ENCODE measurements at regions not wholly inside any gene's neighbourhood (a gene's known extent, or its start where the extent isn't known, plus 50 kb on each side); places are given as distances from the start of the nearest gene placed in this dataset.

DNA sequence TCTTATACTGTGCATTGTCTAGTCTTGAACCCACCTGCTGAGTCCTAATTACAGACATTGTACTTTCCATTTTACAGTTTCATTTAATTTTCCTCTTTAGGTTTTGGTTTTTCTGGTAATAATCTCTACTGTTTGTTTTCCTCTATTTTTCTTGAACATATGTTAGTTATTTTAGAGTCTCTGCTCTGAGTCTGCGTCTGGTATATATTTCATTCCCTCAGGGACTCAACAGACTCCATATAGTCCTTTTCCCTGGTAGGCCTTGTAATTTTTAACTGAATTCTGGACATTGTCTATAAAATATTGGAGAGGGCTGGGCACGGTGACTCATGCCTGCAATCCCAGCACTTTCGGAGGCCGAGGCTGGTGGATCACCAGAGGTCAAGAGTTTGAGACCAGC, 121.8 kb upstream of the STOX2 start:
- Histone ChIP-seq H3K79me2 (ENCODE audit: insufficient read depth, low read length) (no peaks in the 10 kb centered on the region), H3K9me3 (ENCODE audit: insufficient read depth, low read depth, low read length) (no peaks in the 10 kb centered on the region), H3F3A (ENCODE audit: low read depth) (no peaks in the 10 kb centered on the region), H3K9ac (ENCODE audit: low read depth, low read length, poor library complexity, severe bottlenecking) (no peak overlapping the region), H3K4me1 (ENCODE audit: insufficient read depth, low read length, poor library complexity, severe bottlenecking) (no peaks in the 10 kb centered on the region), H3K36me3 (ENCODE audit: insufficient read depth, low read length) (no peaks in the 10 kb centered on the region), H3K9me2 (replicated peaks; ENCODE audit: low read depth, low read length) (no peaks in the 10 kb centered on the region), H4K20me1 (ENCODE audit: insufficient read depth, low read length, poor library complexity, severe bottlenecking) (no peaks in the 10 kb centered on the region), H3K27me3 (ENCODE audit: insufficient read depth, low read length, poor library complexity, severe bottlenecking) (no peaks in the 10 kb centered on the region), H3K4me2 (ENCODE audit: low read depth, low read length, poor library complexity, severe bottlenecking) (no peak overlapping the region), H3K4me3 (ENCODE audit: low read length, poor library complexity, severe bottlenecking) (no peak overlapping the region), H2AFZ (ENCODE audit: low read length) (no peak overlapping the region)
- TF ChIP-seq EZH2phosphoT487 (IDR thresholded peaks at IDR 0.05; ENCODE audit: borderline replicate concordance) = no peak
- TF ChIP-seq CTCF (conservative IDR thresholded peaks at IDR 0.05; ENCODE audit: low read length) = no peak

DNA sequence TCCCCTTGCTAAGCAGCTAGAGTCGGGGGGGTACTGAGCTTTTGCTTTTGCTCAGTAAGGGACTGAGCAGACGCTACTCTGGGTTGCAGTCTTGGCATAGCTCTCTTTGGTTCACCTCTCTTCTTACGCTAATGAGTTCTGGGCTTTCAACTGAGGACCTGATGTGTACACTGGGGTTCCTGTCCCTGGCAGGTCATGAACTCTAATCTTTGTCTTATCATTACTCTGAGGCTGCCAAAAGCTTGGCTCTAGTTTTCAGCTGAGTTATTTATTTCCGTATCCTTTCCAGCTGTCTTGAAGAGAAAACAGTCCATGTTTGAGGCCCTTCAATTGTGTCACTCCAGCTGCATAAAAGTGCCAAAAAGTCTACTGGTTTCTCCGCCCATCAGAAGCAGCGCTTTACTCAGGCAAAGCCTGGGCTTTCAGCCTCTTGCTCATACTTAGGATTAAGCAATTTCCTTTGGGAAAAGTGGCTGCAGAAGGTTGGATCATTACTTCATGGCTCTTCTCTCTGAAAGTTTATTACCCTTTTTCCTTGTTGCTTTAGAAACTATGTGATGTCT, 121.0 kb upstream of the STOX2 start:
- no peak overlapping the region for H3K4me3 ChIP-seq (ENCODE audit: low read length, poor library complexity, severe bottlenecking)
- no peaks in the 10 kb centered on the region for H3K4me1 ChIP-seq (ENCODE audit: insufficient read depth, low read length, poor library complexity, severe bottlenecking)
- H3K27me3 ChIP-seq (ENCODE audit: insufficient read depth, low read length, poor library complexity, severe bottlenecking) = no peaks in the 10 kb centered on the region
- no peaks in the 10 kb centered on the region for H3F3A ChIP-seq (ENCODE audit: low read depth)
- no peaks in the 10 kb centered on the region for H4K20me1 ChIP-seq (ENCODE audit: insufficient read depth, low read length, poor library complexity, severe bottlenecking)
- TF ChIP-seq CTCF (conservative IDR thresholded peaks at IDR 0.05; ENCODE audit: low read length) = no peak
- TF ChIP-seq EZH2phosphoT487 (IDR thresholded peaks at IDR 0.05; ENCODE audit: borderline replicate concordance) = no peak
- H3K4me2 ChIP-seq (ENCODE audit: low read depth, low read length, poor library complexity, severe bottlenecking) = no peak overlapping the region
- no peaks in the 10 kb centered on the region for H3K36me3 ChIP-seq (ENCODE audit: insufficient read depth, low read length)
- no peak overlapping the region for H3K9ac ChIP-seq (ENCODE audit: low read depth, low read length, poor library complexity, severe bottlenecking)
- no peak overlapping the region for H2AFZ ChIP-seq (ENCODE audit: low read length)
- H3K9me2 ChIP-seq (replicated peaks; ENCODE audit: low read depth, low read length) = no peaks in the 10 kb centered on the region
- H3K79me2 ChIP-seq (ENCODE audit: insufficient read depth, low read length) = no peaks in the 10 kb centered on the region
- no peaks in the 10 kb centered on the region for H3K9me3 ChIP-seq (ENCODE audit: insufficient read depth, low read depth, low read length)

DNA sequence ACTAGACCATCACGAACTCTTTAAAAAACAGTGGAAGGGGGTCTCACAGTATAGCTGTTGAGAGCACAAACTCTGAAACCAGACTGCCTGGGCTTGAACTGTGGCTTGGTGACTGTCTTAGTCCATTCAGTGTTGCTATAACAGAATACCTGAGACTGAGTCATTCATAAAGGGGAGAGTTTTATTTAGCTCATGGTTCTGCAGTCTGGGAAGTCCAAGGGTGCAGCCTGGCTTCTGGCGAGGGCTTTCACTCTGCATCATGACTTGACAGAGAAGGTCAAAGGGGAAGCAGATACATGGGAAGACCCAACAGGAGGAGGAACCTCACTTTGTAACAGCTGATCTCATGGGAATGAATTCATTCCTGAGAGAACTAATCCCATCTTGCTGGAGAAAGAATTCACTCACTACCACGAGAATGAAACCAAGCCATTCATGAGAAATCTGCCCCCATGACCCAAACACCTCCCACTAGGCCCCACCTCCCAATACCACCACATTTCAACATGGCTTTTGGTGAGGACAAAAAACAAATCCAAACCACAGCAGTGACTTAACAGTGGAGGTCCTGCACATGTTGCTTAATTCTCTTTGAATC, 116.7 kb upstream of the STOX2 start:
- no peaks in the 10 kb centered on the region for H3K4me1 ChIP-seq (ENCODE audit: insufficient read depth, low read length, poor library complexity, severe bottlenecking)
- no peaks in the 10 kb centered on the region for H3F3A ChIP-seq (ENCODE audit: low read depth)
- no peak overlapping the region for H3K4me3 ChIP-seq (ENCODE audit: low read length, poor library complexity, severe bottlenecking)
- H3K9me3 ChIP-seq (ENCODE audit: insufficient read depth, low read depth, low read length) = 0 out of 2 replicates have a peak, but pooled peaks cover 1% of the 10 kb centered on the region
- no peaks in the 10 kb centered on the region for H3K9me2 ChIP-seq (replicated peaks; ENCODE audit: low read depth, low read length)
- no peak for TF ChIP-seq EZH2phosphoT487 (IDR thresholded peaks at IDR 0.05; ENCODE audit: borderline replicate concordance)
- no peak for TF ChIP-seq CTCF (conservative IDR thresholded peaks at IDR 0.05; ENCODE audit: low read length)
- H3K9ac ChIP-seq (ENCODE audit: low read depth, low read length, poor library complexity, severe bottlenecking) = no peak overlapping the region
- H2AFZ ChIP-seq (ENCODE audit: low read length) = no peak overlapping the region
- no peaks in the 10 kb centered on the region for H3K79me2 ChIP-seq (ENCODE audit: insufficient read depth, low read length)
- no peaks in the 10 kb centered on the region for H3K27me3 ChIP-seq (ENCODE audit: insufficient read depth, low read length, poor library complexity, severe bottlenecking)
- no peaks in the 10 kb centered on the region for H3K36me3 ChIP-seq (ENCODE audit: insufficient read depth, low read length)
- no peak overlapping the region for H3K4me2 ChIP-seq (ENCODE audit: low read depth, low read length, poor library complexity, severe bottlenecking)
- no peaks in the 10 kb centered on the region for H4K20me1 ChIP-seq (ENCODE audit: insufficient read depth, low read length, poor library complexity, severe bottlenecking)

All from Loucy (cell line).